Urinary bladder (tissue), 3 donors: ENCODE measurements at regions not wholly inside any gene's neighbourhood (a gene's known extent, or its start where the extent isn't known, plus 50 kb on each side); places are given as distances from the start of the nearest gene placed in this dataset.
"Not testable (repeated sequence)": the region's sequence is repeated elsewhere in the genome, so short reads cannot be mapped to it uniquely, and the experiment has no call there.

ENCODE experiments used
- DNase-seq: peaks from one replicate; pipeline ENCODE4 v3.0.0-alpha.2; 2015; ENCODE audit errors: extremely low spot score
- H3K27ac ChIP-seq: one replicate; pipeline ENCODE4 v1.5.1; 2013; ENCODE audit warnings: low read depth, mild to moderate bottlenecking, moderate library complexity
- H3K36me3 ChIP-seq: one replicate; pipeline ENCODE4 v1.6.1; 2013; ENCODE audit warnings: mild to moderate bottlenecking, moderate library complexity; ENCODE audit not compliant: insufficient read depth
- H3K4me1 ChIP-seq: one replicate; pipeline ENCODE4 v1.6.1; 2013; ENCODE audit warnings: mild to moderate bottlenecking, moderate library complexity; ENCODE audit not compliant: insufficient read depth
- H3K4me3 ChIP-seq: one replicate; pipeline ENCODE4 v1.5.1; 2013; ENCODE audit warnings: low read depth, low read length
- WGBS: extraction: QIAGEN DNeasy Blood & Tissue Kit; methylation state at CpG from one replicate; pipeline ENCODE4 v1.1.7; 2013; 5-methylcytosine and 5-hydroxymethylcytosine counted together
- donor health status: healthy with polysubstance abuse.
- donor health status: healthy.

GRCh38 chr15:81680829-81681228, 306.8 kb upstream of the TMC3 start:
- DNase-seq, result no peak
- Histone ChIP-seq H3K4me1 (no peaks in the 10 kb centered on the region), H3K4me3 (no peak overlapping the region), H3K36me3 (no peaks in the 10 kb centered on the region), H3K27ac (no peak overlapping the region)

DNA sequence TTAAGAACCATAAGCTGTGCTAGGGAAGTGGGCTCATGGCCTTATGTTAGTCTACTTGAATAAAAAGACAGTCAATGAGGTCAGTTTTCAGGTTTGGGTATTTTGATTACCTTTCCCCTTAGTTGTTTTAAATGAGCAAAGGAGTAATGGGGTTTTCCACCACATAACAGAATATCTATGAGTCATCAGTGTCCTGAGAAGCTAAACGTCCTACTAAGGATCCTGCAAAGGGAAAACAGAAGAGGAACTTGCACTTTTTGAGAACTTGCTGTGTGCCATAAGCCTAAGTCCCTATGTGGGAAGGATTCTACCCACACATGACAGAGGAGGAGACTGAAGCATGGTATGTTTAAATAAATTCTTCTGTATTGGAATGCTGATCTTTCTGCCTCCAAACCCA, 292.8 kb upstream of the TMC3 start:
- DNase-seq, result no peak
- 19% methylated on average over 1 of the region's 1 CpG for WGBS
- H3K4me1 ChIP-seq, result no peaks in the 10 kb centered on the region

DNA sequence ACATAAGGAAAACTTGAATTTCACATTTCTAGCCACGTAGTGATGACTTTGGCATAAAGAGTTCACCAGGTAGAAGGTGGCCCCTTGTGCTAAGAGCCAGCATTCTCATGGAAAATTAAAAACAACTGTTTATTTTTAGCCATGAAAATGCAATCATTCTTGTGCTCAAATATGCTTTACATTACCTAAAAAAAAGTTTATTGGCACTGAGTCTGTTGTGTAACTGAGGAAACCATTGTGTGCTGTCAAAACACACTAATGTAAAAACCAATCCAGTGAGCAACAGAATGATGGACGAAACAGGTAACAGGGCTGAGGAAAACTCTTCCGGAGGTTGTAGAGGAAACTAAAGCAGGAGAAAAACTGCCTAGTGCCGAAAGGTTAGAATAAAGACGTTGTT, 287.0 kb upstream of the TMC3 start:
- DNase-seq, result no peak
- H3K36me3 ChIP-seq, result no peaks in the 10 kb centered on the region

More for the DNA sequence above, 292.8 kb upstream of the TMC3 start:
- no peak overlapping the region for H3K27ac ChIP-seq
- no peaks in the 10 kb centered on the region for H3K36me3 ChIP-seq
- H3K4me3 ChIP-seq, result no peak overlapping the region

DNA sequence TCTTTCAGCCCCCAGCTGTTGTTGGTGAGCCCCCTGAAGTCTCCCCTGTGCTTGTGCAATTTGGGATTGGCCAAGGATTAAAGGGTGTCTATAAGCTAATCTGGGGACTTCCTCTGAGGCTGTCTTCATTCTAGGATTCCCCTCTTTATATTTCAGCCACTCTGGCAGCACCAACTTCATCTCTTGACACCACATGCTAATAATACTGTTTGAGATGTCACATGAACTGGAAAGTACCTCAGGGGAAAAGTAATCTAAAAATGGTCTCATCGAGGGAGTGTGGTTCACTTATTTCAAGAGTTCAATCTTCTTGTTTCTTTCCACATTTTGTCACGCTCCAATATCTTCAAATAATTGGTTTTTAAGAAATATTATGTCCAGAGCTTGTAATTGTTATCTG, 279.2 kb upstream of the TMC3 start:
- WGBS, result 91% methylated on average over 2 of the region's 2 CpGs
- Histone ChIP-seq H3K36me3 (no peaks in the 10 kb centered on the region), H3K4me1 (no peaks in the 10 kb centered on the region), H3K4me3 (no peak overlapping the region), H3K27ac (no peak overlapping the region)
- no peak for DNase-seq

More for the DNA sequence above, 287.0 kb upstream of the TMC3 start:
- H3K4me1 ChIP-seq, result no peaks in the 10 kb centered on the region
- WGBS, result 83% methylated on average over 5 of the region's 5 CpGs
- H3K27ac ChIP-seq, result no peak overlapping the region
- H3K4me3 ChIP-seq, result no peak overlapping the region

DNA sequence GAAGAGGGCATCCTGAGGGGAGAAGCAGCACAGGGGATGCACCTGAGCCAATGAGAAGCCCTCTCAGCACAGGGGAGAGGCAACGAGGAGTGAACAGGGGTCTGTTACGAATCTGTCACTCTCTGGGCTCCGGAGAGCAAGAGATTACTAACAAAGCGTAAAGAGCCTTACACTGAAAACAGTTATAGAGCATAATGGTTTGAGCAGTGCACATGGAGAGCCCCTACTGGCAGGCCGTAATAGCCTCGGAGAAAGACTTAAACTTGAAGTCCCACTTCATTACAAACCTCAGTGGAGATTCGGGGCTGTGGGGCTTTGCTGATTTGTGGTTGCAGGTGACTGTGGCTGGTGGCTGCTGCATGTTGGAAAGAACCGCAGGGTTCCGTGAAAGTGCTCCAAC, 271.5 kb upstream of the TMC3 start:
- Histone ChIP-seq H3K36me3 (no peaks in the 10 kb centered on the region), H3K4me3 (no peak overlapping the region), H3K27ac (no peak overlapping the region), H3K4me1 (no peaks in the 10 kb centered on the region)
- no peak for DNase-seq
- 90% methylated on average over 9 of the region's 9 CpGs for WGBS

DNA sequence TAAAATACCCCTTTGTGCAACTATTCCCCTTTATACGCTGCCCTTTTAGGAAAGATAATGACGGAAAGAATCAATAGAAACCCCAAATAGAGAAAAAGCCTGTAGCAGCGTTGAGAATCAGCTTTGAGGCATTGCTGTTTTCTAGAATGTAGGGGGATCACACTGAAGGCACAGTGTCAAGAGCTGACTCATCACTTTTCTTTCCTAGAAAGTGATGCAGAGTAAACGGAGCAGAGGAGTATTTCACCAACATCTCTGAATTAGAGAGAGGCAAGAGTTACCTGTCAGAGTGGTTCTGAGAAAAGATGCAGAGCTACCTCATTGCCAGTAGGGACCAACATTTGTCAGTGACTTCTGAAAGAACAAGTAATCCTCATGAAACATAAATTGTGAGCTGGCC, 269.8 kb upstream of the TMC3 start:
- no peak for DNase-seq
- WGBS, result 82% methylated on average over 4 of the region's 4 CpGs
- Histone ChIP-seq H3K4me1 (no peaks in the 10 kb centered on the region), H3K36me3 (no peaks in the 10 kb centered on the region), H3K4me3 (no peak overlapping the region), H3K27ac (no peak overlapping the region)

DNA sequence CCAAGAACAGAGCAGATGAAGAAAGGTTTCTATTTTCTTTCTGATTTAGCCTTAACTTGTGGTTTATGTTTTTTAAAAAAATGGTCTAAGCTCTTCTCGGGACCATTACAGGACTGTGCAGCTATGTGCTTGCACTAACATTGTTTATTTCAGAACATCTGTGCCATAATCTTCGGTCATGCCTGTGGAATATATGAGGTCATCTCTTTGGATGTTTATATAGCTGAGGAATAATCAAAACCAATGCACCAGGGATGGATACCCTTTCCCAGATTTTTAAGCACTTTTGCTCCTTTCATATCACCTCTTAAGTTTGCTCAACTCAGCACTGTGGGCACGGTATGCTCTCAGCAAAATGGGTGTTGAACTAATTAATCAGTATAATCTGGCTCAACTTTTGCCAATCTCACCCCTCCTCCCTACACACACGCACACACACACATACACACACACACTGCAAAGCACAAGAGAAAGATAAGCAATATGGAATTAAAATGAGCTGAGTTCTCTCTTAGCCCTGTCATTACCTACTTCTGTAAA, 268.5 kb upstream of the TMC3 start:
- Histone ChIP-seq H3K36me3 (no peaks in the 10 kb centered on the region), H3K4me1 (no peaks in the 10 kb centered on the region), H3K27ac (no peak overlapping the region), H3K4me3 (no peak overlapping the region)
- DNase-seq, result peak; percentile 58
- 39% methylated on average over 4 of the region's 4 CpGs for WGBS

DNA sequence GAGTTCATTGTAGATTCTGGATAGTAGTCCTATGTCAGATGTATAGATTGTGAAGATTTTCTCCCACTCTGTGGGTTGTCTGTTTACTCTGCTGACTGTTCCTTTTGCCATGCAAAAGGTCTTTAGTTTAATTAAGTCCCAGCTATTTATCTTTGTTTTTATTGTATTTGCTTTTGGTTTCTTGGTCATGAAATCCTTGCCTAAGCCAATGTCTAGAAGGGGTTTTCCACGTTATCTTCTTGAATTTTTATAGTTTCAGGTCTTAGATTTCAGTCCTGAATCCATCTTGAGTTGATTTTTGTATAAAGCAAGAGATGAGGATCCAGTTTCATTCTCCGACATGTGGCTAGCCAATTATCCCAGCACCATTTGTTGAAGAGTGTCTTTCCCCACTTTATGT, 262.1 kb upstream of the TMC3 start:
- not testable (repeated sequence) for H3K27ac ChIP-seq, DNase-seq, H3K36me3 ChIP-seq, H3K4me1 ChIP-seq, H3K4me3 ChIP-seq
- 84% methylated on average over 2 of the region's 2 CpGs for WGBS

DNA sequence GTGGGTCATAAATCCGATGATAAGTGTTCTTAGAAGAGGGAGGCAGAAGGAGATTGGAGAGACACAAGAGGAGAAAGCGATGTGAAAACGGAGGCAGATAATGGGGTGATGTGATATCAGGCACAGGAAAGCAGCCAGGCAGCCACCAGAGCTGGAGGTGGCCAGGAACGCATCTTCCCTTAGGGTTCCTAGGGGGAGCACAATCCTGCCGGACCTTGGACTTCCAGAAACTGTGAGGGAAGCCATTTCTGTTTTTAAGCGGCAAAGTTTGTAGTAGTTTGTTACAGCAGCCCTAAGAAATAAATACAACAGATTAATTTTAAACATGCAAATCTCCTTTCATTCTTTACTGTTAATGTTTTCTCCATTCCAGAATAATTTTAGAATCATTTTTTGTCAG, 259.9 kb upstream of the TMC3 start:
- no peak overlapping the region for H3K27ac ChIP-seq
- 79% methylated on average over 6 of the region's 6 CpGs for WGBS
- H3K4me3 ChIP-seq, result no peak overlapping the region
- DNase-seq, result no peak
- no peaks in the 10 kb centered on the region for H3K36me3 ChIP-seq
- no peaks in the 10 kb centered on the region for H3K4me1 ChIP-seq

DNA sequence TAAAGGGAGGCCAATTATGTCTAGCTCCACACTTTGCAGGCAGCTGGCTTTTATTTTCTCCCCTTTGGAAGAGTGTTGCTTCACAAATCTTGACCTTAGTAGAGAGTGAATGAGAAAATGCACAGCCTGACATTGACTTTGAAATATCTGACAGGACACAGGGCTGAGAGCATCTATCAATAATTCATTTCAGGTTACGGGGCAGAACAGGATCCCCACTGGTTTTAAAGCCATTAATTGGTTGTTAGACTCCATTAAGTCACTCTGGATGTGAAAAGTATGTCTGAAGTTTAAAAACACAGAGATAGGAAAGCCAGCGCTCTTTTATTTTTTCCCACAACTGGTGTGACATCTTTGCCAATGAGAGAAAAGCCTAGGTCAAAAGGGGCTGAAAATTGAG, 251.9 kb upstream of the TMC3 start:
- H3K36me3 ChIP-seq, result no peaks in the 10 kb centered on the region
- no peak overlapping the region for H3K27ac ChIP-seq
- WGBS, result 79% methylated on average over 2 of the region's 2 CpGs
- no peaks in the 10 kb centered on the region for H3K4me1 ChIP-seq
- no peak overlapping the region for H3K4me3 ChIP-seq
- DNase-seq, result no peak

DNA sequence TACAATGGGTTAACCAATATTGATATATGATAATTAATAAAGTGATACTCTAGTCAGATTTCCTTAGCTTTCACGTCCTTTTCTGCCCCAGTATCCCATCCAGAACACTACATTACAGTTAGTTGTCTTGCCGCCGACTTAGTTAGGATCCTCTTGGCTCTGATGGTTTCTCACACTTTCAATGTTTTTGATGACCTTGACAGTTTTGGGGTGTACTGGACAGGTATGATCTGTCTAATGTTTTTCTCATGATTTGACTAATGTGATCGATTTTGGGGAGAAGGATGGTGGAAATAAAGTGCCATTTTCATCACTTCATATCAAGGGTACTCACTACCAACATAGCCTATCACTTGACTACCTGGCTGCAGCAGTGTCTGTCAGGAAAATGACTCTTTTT, 245.0 kb upstream of the TMC3 start:
- Histone ChIP-seq H3K4me3 (no peak overlapping the region), H3K36me3 (no peaks in the 10 kb centered on the region), H3K4me1 (no peaks in the 10 kb centered on the region), H3K27ac (no peak overlapping the region)
- 92% methylated on average over 4 of the region's 4 CpGs for WGBS
- DNase-seq, result no peak

GRCh38 chr15:81612631-81613030, 238.6 kb upstream of the TMC3 start:
- DNase-seq, result no peak
- 91% methylated on average over 2 of the region's 2 CpGs for WGBS
- H3K36me3 ChIP-seq, result no peaks in the 10 kb centered on the region
- H3K4me1 ChIP-seq, result no peaks in the 10 kb centered on the region
- H3K27ac ChIP-seq, result no peak overlapping the region
- no peak overlapping the region for H3K4me3 ChIP-seq

GRCh38 chr15:81611679-81612078, 237.7 kb upstream of the TMC3 start:
- no peaks in the 10 kb centered on the region for H3K4me1 ChIP-seq
- no peak overlapping the region for H3K4me3 ChIP-seq
- no peak for DNase-seq
- 87% methylated on average over 4 of the region's 4 CpGs for WGBS
- no peak overlapping the region for H3K27ac ChIP-seq
- no peaks in the 10 kb centered on the region for H3K36me3 ChIP-seq

DNA sequence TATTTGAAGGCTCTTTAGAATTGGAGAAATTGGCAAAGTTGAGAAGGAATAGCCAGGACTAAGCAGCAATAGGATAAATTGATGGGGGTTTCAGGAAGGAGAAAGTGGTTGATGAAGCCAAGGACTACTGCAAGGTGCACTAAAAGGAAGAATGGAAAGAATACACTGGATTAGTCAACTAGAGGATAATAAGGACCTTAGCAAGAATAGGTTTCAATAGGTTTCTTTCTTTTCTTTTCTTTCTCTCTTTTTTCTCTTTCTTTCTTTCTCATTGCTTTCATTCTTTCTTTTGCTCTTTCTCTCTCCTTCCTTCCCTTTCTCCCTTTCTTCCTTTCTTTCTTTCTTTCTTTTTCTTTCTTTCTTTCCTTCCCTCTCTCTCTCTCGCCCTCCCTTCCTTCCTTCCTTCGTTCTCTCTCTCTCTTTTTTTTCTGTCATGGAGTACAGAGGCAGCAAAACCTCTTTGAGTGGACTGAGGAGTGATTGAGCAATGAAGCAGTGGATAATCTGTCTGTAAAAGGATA, 234.4 kb upstream of the TMC3 start:
- Histone ChIP-seq H3K27ac (no peak overlapping the region), H3K4me1 (no peaks in the 10 kb centered on the region), H3K36me3 (no peaks in the 10 kb centered on the region), H3K4me3 (no peak overlapping the region)
- DNase-seq, result no peak
- 72% methylated on average over 2 of the region's 2 CpGs for WGBS

GRCh38 chr15:81604713-81605112, 230.7 kb upstream of the TMC3 start:
- 62% methylated on average over 5 of the region's 5 CpGs for WGBS
- H3K4me3 ChIP-seq, result no peak overlapping the region

More at GRCh38 chr15:81604713-81605112, 230.7 kb upstream of the TMC3 start:
- no peak for DNase-seq
- H3K27ac ChIP-seq, result no peak overlapping the region
- H3K36me3 ChIP-seq, result no peaks in the 10 kb centered on the region
- H3K4me1 ChIP-seq, result no peaks in the 10 kb centered on the region
